HEK293 (cell line): ENCODE measurements at regions not wholly inside any gene's neighbourhood (a gene's known extent, or its start where the extent isn't known, plus 50 kb on each side); places are given as distances from the start of the nearest gene placed in this dataset.

Source experiments
- CTCF ChIA-PET: fragments of 350-600 bp; formaldehyde crosslinking; extraction: SDS; loops from one replicate; lab custom pipeline; 2021; ENCODE audit warnings: antibody characterized with exemption; lab: Yijun Ruan, JAX
- POLR2A ChIA-PET: fragments of 300-600 bp; formaldehyde crosslinking; extraction: SDS; loops from one replicate; lab custom pipeline; 2020; ENCODE audit warnings: antibody characterized with exemption, inconsistent platforms; lab: Yijun Ruan, JAX
- H3K27ac ChIP-seq: fragments of 200-500 bp; sonication (Bioruptor generic); 2 replicates; pipeline ENCODE4 v1.5.1; 2014; ENCODE audit warnings: low read depth, low read length, control low read depth, inconsistent platforms; ENCODE audit errors: extremely low read depth
- H3K36me3 ChIP-seq, 2 experiments: fragments of 200-500 bp in 1 of 2; sonication (Bioruptor generic) in 1 of 2; 1 replicate in 1 of 2; 2 replicates in 1 of 2; pipeline ENCODE4 v1.5.1; 2014 to 2017; ENCODE audit warnings: inconsistent platforms in 2 of 2, low read length in 2 of 2; ENCODE audit not compliant: control insufficient read depth in 2 of 2, insufficient read depth in 1 of 2
- H3K4me1 ChIP-seq: fragments of 200-500 bp; sonication (Bioruptor generic); 2 replicates; pipeline ENCODE4 v1.5.1; 2014; ENCODE audit warnings: mild to moderate bottlenecking, low read length, inconsistent platforms; ENCODE audit not compliant: control insufficient read depth, insufficient read depth
- H3K4me3 ChIP-seq: 2 replicates; pipeline ENCODE4 v1.5.1; 2011; ENCODE audit warnings: low read depth, mild to moderate bottlenecking, control low read depth, low read length, moderate library complexity
- H3K9me3 ChIP-seq: fragments of 200-500 bp; sonication (Bioruptor generic); 2 replicates; pipeline ENCODE4 v1.5.1; 2014; ENCODE audit warnings: low read depth, low read length, inconsistent platforms; ENCODE audit not compliant: control insufficient read depth, insufficient read depth
- AEBP2 ChIP-seq: fragments of 450-650 bp; formaldehyde crosslinking; IDR thresholded peaks from 2 replicates; pipeline ENCODE4 v1.5.1; 2016; ENCODE audit warnings: missing biosample characterization, missing genetic modification characterization, borderline replicate concordance
- EGR2 ChIP-seq: fragments of 450-650 bp; formaldehyde crosslinking; IDR thresholded peaks from 2 replicates; pipeline ENCODE4 v1.5.1; 2016; ENCODE audit warnings: low read depth, missing biosample characterization, missing genetic modification characterization
- GLIS1 ChIP-seq: fragments of 450-650 bp; formaldehyde crosslinking; IDR thresholded peaks from 2 replicates; pipeline ENCODE4 v1.5.1; 2016; ENCODE audit warnings: missing biosample characterization, missing genetic modification characterization
- KLF1 ChIP-seq: fragments of 450-650 bp; formaldehyde crosslinking; IDR thresholded peaks from 2 replicates; pipeline ENCODE4 v1.5.1; 2016; ENCODE audit warnings: missing biosample characterization, missing genetic modification characterization
- KLF10 ChIP-seq: fragments of 450-650 bp; IDR thresholded peaks from 2 replicates; pipeline ENCODE4 v1.5.1; 2018; ENCODE audit warnings: missing biosample characterization, mild to moderate bottlenecking, missing genetic modification characterization
- KLF17 ChIP-seq: fragments of 450-650 bp; formaldehyde crosslinking; IDR thresholded peaks from 2 replicates; pipeline ENCODE4 v1.5.1; 2016; ENCODE audit warnings: missing biosample characterization, missing genetic modification characterization
- SCRT1 ChIP-seq: fragments of 450-650 bp; formaldehyde crosslinking; IDR thresholded peaks from 2 replicates; pipeline ENCODE4 v1.5.1; 2016; ENCODE audit warnings: missing biosample characterization, missing genetic modification characterization, borderline replicate concordance
- SCRT2 ChIP-seq: fragments of 450-650 bp; formaldehyde crosslinking; IDR thresholded peaks from 2 replicates; pipeline ENCODE4 v1.5.1; 2016; ENCODE audit warnings: missing biosample characterization, missing genetic modification characterization
- SP2 ChIP-seq: fragments of 450-650 bp; formaldehyde crosslinking; IDR thresholded peaks from 2 replicates; pipeline ENCODE4 v1.5.1; 2016; ENCODE audit warnings: missing biosample characterization, missing genetic modification characterization
- TCF7L2 ChIP-seq: IDR thresholded peaks from 2 replicates; pipeline ENCODE4 v1.6.1; 2011; ENCODE audit warnings: low read depth, mild to moderate bottlenecking, inconsistent platforms, low read length, moderate library complexity, borderline replicate concordance
- WT1 ChIP-seq: fragments of 450-650 bp; formaldehyde crosslinking; IDR thresholded peaks from 2 replicates; pipeline ENCODE4 v1.5.1; 2016; ENCODE audit warnings: missing biosample characterization, missing genetic modification characterization
- ZBTB8A ChIP-seq: fragments of 450-650 bp; formaldehyde crosslinking; IDR thresholded peaks from 2 replicates; pipeline ENCODE4 v1.5.1; 2016; ENCODE audit warnings: missing biosample characterization, missing genetic modification characterization
- ZFHX2 ChIP-seq: fragments of 450-650 bp; formaldehyde crosslinking; conservative IDR thresholded peaks from 2 replicates; pipeline ENCODE4 v1.5.1; 2016; ENCODE audit warnings: missing biosample characterization, missing genetic modification characterization
- ZFP37 ChIP-seq: fragments of 450-650 bp; formaldehyde crosslinking; IDR thresholded peaks from 2 replicates; pipeline ENCODE4 v1.5.1; 2016; ENCODE audit warnings: missing biosample characterization, missing genetic modification characterization
- ZNF10 ChIP-seq: fragments of 450-650 bp; formaldehyde crosslinking; IDR thresholded peaks from 2 replicates; pipeline ENCODE4 v1.5.1; 2017; ENCODE audit warnings: missing biosample characterization, missing genetic modification characterization
- ZNF146 ChIP-seq: fragments of 450-650 bp; formaldehyde crosslinking; IDR thresholded peaks from 2 replicates; pipeline ENCODE4 v1.5.1; 2016; ENCODE audit warnings: missing biosample characterization, missing genetic modification characterization
- ZNF175 ChIP-seq: fragments of 450-650 bp; formaldehyde crosslinking; IDR thresholded peaks from 2 replicates; pipeline ENCODE4 v1.5.1; 2016; ENCODE audit warnings: missing biosample characterization, missing genetic modification characterization
- ZNF223 ChIP-seq: fragments of 450-650 bp; formaldehyde crosslinking; IDR thresholded peaks from 2 replicates; pipeline ENCODE4 v1.5.1; 2016; ENCODE audit warnings: missing biosample characterization, missing genetic modification characterization
- ZNF23 ChIP-seq: fragments of 450-650 bp; formaldehyde crosslinking; IDR thresholded peaks from 2 replicates; pipeline ENCODE4 v1.5.1; 2016; ENCODE audit warnings: missing biosample characterization, missing genetic modification characterization, borderline replicate concordance
- ZNF366 ChIP-seq: fragments of 450-650 bp; formaldehyde crosslinking; conservative IDR thresholded peaks from 2 replicates; pipeline ENCODE4 v1.5.1; 2016; ENCODE audit warnings: missing biosample characterization, missing genetic modification characterization
- ZNF48 ChIP-seq: fragments of 450-650 bp; formaldehyde crosslinking; IDR thresholded peaks from 2 replicates; pipeline ENCODE4 v1.5.1; 2016; ENCODE audit warnings: missing biosample characterization, missing genetic modification characterization
- ZNF561 ChIP-seq: fragments of 450-650 bp; IDR thresholded peaks from 2 replicates; pipeline ENCODE4 v1.5.1; 2018; ENCODE audit warnings: missing biosample characterization, missing genetic modification characterization, borderline replicate concordance
- ZNF610 ChIP-seq: fragments of 450-650 bp; formaldehyde crosslinking; IDR thresholded peaks from 2 replicates; pipeline ENCODE4 v1.5.1; 2016; ENCODE audit warnings: missing biosample characterization, missing genetic modification characterization, borderline replicate concordance
- ZNF623 ChIP-seq: fragments of 450-650 bp; formaldehyde crosslinking; IDR thresholded peaks from 2 replicates; pipeline ENCODE4 v1.5.1; 2016; ENCODE audit warnings: missing biosample characterization, missing genetic modification characterization
- ZNF677 ChIP-seq: fragments of 450-650 bp; IDR thresholded peaks from 2 replicates; pipeline ENCODE4 v1.5.0; 2018; ENCODE audit warnings: missing biosample characterization, mild to moderate bottlenecking, missing genetic modification characterization, moderate library complexity
- ZNF707 ChIP-seq: fragments of 450-650 bp; formaldehyde crosslinking; IDR thresholded peaks from 2 replicates; pipeline ENCODE4 v1.5.1; 2016; ENCODE audit warnings: missing biosample characterization, missing genetic modification characterization
- ZNF791 ChIP-seq: fragments of 450-650 bp; formaldehyde crosslinking; IDR thresholded peaks from 2 replicates; pipeline ENCODE4 v1.5.1; 2016; ENCODE audit warnings: missing biosample characterization, missing genetic modification characterization
- TF ChIP-seq, protein P1 (sequence below): fragments of 450-650 bp; formaldehyde crosslinking; IDR thresholded peaks from 2 replicates; pipeline ENCODE4 v1.5.1; 2017; ENCODE audit warnings: missing biosample characterization, missing genetic modification characterization
- TF ChIP-seq, protein P2 (sequence below): fragments of 450-650 bp; formaldehyde crosslinking; IDR thresholded peaks from 2 replicates; pipeline ENCODE4 v1.5.1; 2016; ENCODE audit warnings: missing biosample characterization, missing genetic modification characterization
- TF ChIP-seq, protein P3 (sequence below): fragments of 450-650 bp; formaldehyde crosslinking; IDR thresholded peaks from 2 replicates; pipeline ENCODE4 v1.5.1; 2016; ENCODE audit warnings: missing biosample characterization, missing genetic modification characterization

DNA sequence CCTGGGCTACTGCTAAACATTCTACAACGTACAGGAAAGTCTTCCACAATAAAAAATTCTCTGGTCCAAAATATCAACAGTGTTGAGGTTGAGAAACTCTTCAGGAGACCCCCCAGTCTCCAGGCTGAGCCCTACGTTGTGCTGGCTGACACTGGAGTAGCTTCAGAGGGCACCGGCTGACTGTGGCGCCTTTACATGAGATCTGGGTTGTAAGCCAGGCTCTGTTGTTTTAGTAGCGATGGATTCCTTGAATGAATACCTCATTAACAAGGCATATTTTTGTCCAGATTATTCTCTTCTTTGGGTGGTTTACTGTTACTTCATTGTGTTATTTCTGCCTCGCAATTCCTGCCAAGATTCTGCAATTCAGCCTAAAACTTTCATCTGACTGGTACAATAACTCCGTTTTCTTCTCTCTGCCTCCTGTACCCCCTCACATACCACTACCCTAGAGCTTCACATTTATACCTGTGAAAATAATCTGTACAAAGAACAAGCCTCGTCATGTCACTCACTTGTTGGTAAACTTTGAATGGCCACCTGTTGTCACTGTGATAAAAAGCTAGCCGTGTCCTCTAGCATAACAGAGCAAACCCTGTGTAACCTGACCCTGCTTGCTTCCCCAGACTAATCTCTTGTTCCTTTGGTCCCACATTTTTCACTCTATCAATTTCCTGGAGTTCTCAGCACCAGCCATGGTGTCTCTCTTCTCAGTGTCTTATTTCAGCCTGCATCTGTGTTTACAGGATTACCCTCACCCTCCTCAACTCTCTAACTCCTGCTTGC is 1476.1 kb upstream of the TENM3 start:
- ChIA-PET POLR2A (no interaction called here), CTCF (no interaction called here)
- Histone ChIP-seq H3K36me3 (no peaks in the 10 kb centered on the region), H3K9me3 (no peaks in the 10 kb centered on the region), H3K4me1 (peaks cover 3% of the 10 kb centered on the region; the same call in 1 of the 2 replicates), H3K4me3 (no peak overlapping the region), H3K27ac (no peak overlapping the region)
- TF ChIP-seq SCRT2 (tag by site-specific recombination), result peak; percentile 99
- no peak for TF ChIP-seq ZNF223 (tag by site-specific recombination)
- no peak for TF ChIP-seq ZNF677 (tag by site-specific recombination)
- TF ChIP-seq ZNF561 (tag by site-specific recombination), result no peak
- no peak for TF ChIP-seq EGR2 (tag by site-specific recombination)
- TF ChIP-seq AEBP2 (tag by site-specific recombination), result no peak
- TF ChIP-seq ZNF146, result no peak
- TF ChIP-seq SCRT1 (tag by site-specific recombination), result peak; percentile 94
- TF ChIP-seq ZFP37 (tag by site-specific recombination), result no peak
- no peak for TF ChIP-seq GLIS1 (tag by site-specific recombination)
- TF ChIP-seq SP2 (tag by site-specific recombination), result no peak
- TF ChIP-seq ZBTB8A (tag by site-specific recombination), result no peak
- no peak for TF ChIP-seq ZNF610
- TF ChIP-seq ZNF707 (tag by site-specific recombination), result no peak
- TF ChIP-seq ZFHX2 (tag by site-specific recombination), result no peak
- no peak for TF ChIP-seq ZNF23 (tag by site-specific recombination)
- TF ChIP-seq KLF17 (tag by site-specific recombination), result no peak

- POLR2A ChIA-PET, result no interaction called here
- no peaks in the 10 kb centered on the region for H3K36me3 ChIP-seq
- CTCF ChIA-PET, result no interaction called here
- H3K9me3 ChIP-seq, result no peaks in the 10 kb centered on the region
- H3K4me1 ChIP-seq, result peaks cover 3% of the 10 kb centered on the region; the same call in 1 of the 2 replicates
- H3K27ac ChIP-seq, result no peak overlapping the region
- no peak overlapping the region for H3K4me3 ChIP-seq
- TF ChIP-seq ZNF48 (tag by site-specific recombination) (no peak), TCF7L2 (no peak), ZNF791 (tag by site-specific recombination) (no peak), KLF1 (tag by site-specific recombination) (no peak), ZNF366 (tag by site-specific recombination) (no peak), ZNF23 (tag by site-specific recombination) (no peak), WT1 (tag by site-specific recombination) (no peak), ZNF10 (tag by site-specific recombination) (no peak), KLF10 (tag by site-specific recombination) (no peak), ZNF623 (no peak), ZNF175 (no peak)
- TF ChIP-seq, protein P1, sequence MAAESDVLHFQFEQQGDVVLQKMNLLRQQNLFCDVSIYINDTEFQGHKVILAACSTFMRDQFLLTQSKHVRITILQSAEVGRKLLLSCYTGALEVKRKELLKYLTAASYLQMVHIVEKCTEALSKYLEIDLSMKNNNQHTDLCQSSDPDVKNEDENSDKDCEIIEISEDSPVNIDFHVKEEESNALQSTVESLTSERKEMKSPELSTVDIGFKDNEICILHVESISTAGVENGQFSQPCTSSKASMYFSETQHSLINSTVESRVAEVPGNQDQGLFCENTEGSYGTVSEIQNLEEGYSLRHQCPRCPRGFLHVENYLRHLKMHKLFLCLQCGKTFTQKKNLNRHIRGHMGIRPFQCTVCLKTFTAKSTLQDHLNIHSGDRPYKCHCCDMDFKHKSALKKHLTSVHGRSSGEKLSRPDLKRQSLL (tag by site-specific recombination), result no peak
- TF ChIP-seq, protein P2, sequence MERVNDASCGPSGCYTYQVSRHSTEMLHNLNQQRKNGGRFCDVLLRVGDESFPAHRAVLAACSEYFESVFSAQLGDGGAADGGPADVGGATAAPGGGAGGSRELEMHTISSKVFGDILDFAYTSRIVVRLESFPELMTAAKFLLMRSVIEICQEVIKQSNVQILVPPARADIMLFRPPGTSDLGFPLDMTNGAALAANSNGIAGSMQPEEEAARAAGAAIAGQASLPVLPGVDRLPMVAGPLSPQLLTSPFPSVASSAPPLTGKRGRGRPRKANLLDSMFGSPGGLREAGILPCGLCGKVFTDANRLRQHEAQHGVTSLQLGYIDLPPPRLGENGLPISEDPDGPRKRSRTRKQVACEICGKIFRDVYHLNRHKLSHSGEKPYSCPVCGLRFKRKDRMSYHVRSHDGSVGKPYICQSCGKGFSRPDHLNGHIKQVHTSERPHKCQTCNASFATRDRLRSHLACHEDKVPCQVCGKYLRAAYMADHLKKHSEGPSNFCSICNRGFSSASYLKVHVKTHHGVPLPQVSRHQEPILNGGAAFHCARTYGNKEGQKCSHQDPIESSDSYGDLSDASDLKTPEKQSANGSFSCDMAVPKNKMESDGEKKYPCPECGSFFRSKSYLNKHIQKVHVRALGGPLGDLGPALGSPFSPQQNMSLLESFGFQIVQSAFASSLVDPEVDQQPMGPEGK, result no peak
- TF ChIP-seq, protein P3, sequence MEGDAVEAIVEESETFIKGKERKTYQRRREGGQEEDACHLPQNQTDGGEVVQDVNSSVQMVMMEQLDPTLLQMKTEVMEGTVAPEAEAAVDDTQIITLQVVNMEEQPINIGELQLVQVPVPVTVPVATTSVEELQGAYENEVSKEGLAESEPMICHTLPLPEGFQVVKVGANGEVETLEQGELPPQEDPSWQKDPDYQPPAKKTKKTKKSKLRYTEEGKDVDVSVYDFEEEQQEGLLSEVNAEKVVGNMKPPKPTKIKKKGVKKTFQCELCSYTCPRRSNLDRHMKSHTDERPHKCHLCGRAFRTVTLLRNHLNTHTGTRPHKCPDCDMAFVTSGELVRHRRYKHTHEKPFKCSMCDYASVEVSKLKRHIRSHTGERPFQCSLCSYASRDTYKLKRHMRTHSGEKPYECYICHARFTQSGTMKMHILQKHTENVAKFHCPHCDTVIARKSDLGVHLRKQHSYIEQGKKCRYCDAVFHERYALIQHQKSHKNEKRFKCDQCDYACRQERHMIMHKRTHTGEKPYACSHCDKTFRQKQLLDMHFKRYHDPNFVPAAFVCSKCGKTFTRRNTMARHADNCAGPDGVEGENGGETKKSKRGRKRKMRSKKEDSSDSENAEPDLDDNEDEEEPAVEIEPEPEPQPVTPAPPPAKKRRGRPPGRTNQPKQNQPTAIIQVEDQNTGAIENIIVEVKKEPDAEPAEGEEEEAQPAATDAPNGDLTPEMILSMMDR (tag by site-specific recombination), result no peak
Measured at GRCh38 chr4:180768610-180769009, 1474.6 kb upstream of the TENM3 start.
